ENCODE measurements at regions not wholly inside any gene's neighbourhood (a gene's known extent, or its start where the extent isn't known, plus 50 kb on each side); places are given as distances from the start of the nearest gene placed in this dataset.

DNA sequence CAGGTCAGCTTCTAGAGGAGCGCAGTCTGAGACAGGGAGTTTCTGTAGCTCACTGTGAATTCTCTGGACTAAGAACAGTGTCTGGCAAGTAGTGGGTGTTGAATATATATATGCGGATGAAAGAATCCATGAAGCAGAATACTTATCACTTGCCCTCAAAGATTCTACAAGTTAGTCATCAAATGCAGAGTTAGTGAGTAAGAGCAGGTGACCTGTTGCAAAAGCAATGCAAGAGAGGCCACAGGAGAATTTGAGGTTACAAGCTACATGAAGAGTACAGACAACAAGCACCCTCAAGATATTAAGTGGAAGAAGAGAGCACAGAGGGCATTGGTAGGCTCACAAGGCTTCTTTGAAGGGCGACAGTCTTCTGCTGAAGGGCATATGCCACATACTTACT, 103.4 kb upstream of the BTBD3 start:
- no peak for DNase-seq

DNA sequence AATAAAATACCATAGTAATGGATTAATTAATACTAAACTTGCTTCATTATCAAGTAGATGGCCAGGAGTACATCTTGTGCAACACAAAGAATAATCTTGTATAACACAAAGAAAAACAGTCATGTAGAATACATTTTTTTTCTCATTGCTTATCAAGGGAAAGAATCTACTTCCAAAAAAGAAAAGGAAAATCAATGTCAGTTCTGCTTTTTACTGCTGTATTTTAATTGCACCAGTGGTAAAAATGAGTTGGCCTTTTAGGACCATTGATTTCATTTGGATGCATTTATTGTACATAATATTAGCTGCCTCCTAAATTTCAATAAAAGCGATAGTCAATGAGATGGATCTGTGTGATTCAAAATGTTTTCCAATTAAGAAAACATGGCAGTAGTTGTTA, 96.9 kb upstream of the BTBD3 start:
- DNase-seq = no peak

DNA sequence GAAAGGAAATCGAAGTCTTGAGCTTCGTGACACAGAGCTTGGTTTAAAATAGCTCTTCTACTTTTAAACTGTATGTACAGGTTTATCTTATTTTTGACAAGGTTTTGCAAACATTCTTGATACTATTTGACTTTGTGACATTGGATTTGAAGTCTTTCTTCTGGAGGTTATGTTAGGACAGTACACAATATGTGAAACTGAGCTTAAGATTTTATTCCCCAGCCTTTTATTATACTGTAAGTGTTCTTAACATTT, 95.2 kb upstream of the BTBD3 start:
- DNase-seq = no peak

DNA sequence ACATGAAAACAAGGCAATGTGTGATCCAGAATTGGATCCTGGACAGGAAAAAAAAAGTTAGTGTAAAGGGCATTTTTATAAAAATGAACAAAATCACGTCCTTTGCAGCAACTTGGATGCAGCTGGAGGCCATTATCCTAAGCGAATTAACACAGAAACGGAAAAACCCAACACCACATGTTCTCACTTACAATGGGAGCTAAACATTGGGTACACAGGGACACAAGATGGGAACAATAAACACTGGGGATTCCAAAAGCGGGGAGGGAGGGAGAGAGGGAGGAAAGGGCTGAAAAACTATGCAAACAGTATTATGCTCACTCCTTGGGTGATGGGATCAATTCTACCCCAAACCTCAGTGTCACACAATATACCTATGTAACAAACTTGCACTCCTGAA, 91.4 kb upstream of the BTBD3 start:
- no peak for DNase-seq

DNA sequence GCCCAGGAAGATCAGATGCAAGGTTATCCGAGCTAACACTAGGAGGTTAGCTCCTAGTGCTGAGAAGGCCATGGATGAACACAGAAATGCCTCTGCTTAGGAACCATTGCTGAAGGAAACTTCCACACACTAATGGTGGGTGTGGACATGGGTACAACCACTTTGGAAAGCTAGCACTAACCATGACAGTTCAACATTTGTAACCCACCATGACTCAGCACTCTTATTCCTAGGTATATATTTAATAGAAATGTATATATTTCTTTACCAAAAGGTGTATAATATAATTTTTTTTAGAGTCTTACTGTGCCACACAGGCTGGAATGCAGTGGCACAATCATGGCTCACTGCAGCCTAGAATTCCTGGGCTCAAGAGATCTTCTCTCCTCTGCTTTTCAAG, 85.3 kb upstream of the BTBD3 start:
- no peak for DNase-seq

DNA sequence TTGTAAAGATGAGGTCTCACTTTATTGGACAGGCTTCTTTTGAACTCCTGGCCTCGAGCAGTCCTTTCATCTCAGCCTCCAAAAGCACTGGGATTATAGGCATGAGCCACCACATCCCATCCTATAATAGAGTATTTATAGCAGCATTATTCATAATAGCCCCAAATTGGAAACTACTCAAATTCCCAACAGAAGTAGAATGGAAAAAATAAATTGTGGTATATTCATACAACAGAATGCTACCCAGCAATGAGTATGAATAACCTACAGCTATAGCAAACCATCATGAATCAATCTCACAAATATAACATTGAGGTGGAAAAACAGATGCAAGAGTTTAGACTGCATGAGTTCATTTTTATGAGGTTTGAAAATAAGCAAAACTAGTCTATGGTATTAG, 84.8 kb upstream of the BTBD3 start:
- no peak for DNase-seq

DNA sequence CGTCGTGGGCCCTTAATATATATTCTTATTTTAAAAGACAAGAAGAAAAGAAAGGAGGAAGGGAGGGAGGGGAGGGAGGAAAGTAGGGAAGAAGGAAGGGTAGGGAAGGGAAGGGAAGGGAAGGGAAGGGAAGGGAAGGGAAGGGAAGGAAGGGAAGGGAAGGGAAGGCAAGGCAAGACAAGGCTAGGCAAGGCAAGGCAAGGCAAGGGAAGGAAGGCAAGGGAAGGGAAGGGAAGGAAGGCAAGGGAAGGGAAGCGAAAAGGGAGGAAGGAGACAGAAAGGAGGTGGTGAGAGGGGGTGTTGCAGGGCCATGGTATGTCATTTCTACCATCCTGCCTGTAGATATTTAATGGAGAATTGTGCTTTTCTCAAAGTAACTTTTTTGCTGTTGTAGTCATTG, 83.9 kb upstream of the BTBD3 start:
- no peak for DNase-seq

DNA sequence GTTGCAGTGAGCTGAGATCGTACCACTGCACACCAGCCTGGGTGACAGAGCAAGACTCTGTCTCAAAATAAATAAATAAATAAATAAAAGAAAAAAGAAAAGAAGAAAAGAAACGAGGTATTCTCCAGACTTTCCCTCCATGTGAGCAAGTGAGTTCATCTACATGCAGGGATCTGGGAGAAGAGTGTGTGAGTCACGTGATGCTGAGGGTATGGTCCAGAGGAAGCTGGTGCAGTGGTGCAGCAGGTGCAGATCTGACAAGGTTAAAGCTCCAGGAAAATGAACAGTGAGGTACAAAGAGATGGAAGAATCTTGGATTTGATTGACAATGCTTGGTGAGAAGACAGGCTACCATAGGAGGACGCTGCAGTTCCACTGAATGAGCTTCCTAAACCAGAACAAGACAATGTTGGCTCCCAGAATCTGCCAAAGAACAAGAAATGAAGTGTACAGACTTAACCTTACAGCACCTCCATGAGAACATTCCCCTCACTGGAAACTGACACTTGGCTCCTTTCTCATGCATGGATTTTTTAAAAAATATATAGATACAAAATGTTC, 79.5 kb upstream of the BTBD3 start:
- no peak for DNase-seq

DNA sequence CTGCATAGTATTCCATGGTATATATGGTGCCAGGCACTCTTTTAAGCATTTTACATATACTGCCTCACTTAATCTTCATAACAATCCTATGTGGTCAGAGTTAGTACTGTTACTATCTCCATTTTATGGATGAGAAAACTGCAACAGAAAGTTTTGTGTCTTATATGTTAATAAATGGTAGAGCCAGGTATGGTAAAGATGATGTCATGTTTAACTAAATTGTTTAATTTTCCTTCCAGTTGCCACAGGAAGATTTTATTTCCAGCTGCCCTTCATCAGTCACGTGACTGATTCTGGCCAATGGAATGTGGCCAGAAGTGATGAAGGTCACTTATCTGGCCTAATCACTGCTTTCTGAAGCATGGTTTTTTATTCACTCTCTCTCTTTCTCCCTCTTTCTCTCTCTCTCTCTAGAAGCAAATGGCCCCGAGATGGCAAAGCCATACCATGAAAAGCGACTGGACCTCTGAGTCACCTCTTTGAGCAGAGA, 75.7 kb upstream of the BTBD3 start:
- no peak for DNase-seq

DNA sequence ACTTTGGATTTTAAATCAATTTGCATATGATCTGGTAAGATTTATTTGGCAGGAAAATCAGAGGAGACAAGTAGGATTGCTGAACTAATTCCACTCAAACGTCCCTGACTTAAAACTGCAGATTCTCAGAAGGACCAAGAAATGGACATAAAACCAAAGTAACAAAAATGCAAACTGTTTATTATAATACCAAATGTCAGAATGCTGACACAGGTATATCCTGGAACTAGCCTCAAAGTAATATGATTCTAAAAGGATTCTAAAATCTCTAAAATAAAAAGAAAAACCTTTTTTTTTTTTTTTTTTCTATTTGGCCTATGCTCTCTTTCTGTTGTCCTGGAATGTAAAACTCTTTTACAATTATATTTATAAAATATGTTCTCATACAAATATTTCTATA, 74.4 kb upstream of the BTBD3 start:
- DNase-seq = no peak

DNA sequence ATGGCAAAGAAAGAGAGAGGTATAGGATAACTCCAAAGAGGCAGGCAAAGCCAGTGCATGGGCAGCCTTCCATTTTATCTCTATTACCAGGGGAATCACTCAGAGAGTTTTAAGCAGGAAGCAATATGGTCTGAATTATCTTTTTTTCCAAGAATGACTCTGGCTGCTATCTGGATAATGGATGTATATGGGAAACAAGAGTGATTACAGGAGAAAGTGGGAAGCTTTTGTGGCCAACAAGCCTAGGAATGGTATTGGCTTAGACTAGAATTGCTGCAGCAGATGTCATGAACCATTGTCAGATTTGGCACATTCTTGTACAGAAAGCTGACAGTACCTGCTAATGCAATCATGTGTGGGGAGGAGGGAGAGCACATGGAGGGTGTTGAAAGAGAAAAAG, 73.0 kb upstream of the BTBD3 start:
- DNase-seq = no peak

DNA sequence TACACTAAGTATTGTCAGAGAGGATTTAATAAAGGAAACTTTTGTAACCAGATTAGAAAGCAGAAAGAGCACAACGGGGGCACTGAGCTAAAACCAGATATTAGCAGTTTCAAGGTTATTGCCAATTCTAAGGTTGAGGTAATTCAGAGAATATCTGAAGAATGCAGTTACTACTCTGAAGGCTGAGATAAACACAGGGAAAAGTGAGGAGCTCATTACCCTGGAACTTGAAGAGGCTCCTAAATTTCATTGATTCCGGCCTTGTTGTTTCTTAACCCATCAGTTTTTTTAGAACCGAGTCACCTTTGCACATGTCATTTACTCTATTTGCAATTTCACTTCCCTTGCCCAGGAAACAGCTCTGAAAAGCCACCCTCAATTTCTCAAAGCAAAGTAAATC, 72.4 kb upstream of the BTBD3 start:
- DNase-seq = no peak

DNA sequence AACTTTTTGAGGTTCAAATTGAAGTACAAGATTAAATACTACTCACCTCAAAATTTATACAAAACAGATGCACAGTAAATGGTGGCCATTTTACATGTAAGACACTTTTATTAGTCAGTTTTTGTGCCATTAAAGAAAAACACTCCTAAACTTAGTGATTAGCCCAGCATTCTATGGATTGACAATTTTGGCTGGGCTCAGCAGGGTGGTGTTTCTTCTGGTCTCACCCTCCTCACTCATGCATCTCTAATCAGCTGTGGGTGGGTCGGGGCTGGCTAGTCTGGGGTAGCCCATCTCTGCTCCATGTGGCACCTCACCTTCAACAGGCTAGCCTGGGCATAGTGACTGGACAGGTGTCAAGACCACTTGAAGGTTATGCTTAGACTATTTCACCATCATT, 71.6 kb upstream of the BTBD3 start:
- no peak for DNase-seq

DNA sequence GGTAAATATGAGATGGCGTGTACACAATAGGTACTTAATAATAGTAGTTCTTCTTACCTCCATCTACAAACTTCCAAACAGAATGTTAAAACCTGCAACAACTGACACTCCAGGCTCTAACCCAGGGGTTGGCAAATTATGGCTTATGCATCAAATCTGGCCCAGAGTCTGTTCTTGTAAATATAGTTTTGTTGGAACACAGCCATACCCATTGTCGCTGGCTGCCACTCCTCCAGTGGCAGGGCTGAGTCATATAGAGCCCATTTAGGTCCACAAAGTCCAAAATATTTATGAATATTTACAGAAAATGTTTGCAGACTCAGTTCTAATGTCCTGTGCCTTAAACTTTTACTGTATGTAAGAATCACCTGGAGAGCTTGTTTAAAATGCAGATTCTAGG, 69.9 kb upstream of the BTBD3 start:
- no peak for DNase-seq

DNA sequence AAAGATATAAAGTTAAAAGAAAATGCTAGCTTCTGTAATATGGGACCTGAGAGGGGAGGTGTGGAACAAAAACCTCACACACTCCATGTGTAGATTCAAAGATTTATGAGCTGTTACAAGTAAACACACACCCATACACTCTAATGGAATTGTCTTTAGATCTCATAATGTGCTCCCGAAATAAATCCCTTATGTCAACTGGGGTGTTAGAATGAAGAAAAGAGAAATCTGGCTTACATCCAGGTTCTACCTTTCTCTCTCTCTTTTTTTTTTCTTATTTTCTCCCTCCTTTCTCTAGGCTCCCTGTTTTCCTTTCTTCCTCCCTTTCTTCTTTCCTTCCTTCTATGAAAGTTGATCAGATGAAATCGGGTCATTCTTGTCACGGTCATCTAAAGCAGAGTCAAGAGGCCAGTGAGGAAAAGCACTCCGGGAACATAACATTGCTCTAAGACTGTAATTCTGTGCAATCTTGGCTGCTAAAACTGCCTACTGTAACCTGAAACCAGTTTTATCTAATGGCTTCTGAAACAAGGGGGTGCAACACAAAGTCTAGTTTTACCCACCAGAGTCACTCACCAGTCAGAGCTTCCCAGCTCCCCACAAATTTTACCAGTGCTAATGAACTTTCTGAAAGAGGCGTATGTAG, 68.3 kb upstream of the BTBD3 start:
- DNase-seq = no peak

DNA sequence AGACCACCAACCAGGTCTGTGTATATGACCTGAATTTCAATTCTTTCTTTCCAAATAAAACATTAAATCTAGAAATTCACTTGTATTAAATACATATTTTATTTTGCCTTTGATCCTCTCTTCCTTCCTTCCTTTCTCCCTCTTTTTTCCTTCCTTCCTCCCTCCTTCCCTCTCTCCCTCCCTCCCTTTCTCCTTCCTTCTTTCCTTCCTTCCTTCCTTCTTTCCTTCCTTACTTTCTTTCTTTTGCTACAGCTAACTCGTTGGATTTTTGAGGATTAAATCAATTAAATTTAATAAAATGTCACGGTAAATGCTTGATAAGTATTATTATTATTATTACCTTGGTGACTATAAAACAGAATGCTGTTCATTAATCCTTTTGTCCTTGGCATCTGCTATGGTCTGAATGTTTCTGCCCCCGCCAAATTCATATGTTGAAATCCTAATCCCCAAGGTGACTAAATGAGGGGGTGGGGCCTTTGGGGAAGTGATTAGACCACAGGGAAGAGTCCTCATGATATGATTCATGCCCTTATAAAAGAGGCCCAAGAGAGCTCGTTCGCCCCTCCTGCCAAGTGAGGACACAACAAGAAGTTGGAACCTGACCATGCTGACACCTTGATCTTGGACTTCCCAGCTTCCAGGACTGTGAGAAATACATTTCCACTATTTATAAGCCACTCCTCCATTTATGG, 67.6 kb upstream of the BTBD3 start:
- DNase-seq = no peak

DNA sequence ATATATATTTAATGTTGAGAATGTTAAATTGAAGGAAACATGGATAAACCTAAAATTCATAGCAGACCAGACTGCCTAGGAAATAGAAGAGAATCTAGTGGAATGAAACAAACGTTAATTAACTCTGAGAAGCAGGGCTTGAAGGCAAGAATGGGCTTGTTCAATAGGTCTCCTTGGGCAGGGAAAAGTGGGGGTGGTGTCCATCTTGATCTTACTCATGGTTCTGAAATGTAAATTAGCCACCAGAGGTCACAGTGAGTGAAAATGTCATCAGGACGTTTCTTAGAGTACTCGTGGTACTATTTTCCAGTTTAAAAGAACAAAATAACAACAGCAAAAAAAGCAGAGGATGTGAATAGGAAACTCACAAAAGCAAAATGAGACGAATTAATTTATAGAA, 66.8 kb upstream of the BTBD3 start:
- DNase-seq = peak; percentile 59

DNA sequence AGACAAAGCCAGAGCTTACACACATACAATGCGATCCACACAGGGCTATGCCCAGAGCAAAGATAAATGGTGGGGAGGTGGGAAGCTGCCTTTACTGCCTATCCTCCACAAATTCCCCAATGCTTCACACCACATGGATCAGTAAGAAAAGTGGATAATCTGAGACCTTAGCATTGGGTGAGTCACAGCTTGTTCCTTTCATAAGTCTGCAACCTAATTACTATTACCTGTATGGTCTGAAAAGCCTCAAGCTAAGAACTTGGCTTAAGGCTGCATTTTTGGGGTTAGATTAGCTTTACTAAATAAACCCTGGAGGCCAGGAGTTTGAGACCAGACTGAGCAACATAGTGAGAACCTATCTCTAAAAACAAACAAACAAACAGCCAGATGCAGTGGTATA, 66.0 kb upstream of the BTBD3 start:
- no peak for DNase-seq

DNA sequence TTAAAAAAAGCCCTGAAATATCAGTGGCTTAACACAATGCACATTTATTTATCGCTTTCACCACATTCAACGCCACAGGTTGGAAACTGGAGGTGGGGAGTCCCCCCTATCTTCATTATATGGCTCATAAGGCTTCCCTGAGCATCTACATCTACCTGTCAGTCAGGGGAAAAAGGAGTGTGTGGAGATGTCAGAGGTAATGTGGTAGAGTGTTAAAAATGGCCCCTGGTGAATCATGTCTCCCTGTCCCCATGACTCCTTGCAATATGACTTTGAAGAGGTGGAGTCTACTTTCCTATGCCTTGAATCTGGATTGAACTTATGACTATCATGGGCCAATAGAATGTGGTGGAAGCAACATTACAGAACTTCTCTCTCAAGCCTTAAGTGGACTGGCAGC, 65.5 kb upstream of the BTBD3 start:
- DNase-seq = no peak

DNA sequence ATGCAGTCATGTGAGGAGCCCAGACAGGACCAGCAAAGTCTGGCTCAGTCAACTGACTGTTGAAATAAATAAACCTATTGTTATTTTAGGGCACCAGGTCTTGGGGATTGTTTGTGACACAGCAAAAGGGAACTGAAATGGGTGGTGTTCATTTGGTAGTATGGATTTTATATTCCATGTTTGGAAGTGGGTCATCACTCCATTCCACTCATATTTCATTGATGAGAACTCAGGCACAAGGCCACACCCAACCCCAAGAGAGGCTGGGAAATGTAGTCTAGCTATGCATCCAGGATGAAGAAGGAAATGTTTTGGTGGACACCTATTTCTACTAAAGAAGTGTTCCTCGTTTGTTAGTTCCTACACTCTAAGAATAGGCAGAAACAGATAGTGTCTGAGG, 64.9 kb upstream of the BTBD3 start:
- no peak for DNase-seq

DNA sequence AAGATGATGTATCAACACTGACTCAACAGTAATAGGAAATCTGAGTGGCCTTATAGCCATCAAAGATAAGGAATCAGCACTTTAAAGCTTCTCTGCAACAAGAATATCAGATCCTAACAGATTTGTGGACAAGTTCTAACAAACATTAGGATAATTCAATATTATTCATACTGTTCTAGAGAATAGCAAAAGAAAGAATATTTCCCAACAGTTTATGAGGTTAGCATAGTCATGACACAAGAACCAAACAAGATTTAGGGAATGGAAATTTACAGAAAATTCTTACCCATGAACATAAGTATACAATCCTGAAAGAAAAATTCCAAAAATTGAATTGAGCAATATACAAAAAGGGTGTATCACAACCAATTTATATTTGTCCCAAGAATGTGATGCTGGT, 64.3 kb upstream of the BTBD3 start:
- no peak for DNase-seq

DNA sequence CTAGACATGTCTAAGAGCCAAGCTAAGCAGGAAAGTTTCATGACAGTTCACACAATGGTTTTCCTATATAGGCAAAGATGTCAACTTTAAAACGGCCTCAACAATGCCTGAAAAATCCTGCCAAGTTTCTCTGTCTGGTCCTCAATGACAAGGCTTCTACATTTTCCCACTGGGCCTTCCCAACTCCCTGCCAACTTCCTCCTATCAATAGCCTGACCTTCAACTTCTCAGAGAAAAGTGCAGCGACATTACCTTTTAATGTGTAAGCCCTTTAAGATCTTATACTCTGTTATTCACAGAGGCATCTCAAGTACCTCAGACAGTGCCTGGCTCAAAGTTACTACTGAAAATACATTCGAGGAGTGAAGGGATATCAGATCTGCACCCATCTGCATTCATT, 56.2 kb upstream of the BTBD3 start:
- no peak for DNase-seq

DNA sequence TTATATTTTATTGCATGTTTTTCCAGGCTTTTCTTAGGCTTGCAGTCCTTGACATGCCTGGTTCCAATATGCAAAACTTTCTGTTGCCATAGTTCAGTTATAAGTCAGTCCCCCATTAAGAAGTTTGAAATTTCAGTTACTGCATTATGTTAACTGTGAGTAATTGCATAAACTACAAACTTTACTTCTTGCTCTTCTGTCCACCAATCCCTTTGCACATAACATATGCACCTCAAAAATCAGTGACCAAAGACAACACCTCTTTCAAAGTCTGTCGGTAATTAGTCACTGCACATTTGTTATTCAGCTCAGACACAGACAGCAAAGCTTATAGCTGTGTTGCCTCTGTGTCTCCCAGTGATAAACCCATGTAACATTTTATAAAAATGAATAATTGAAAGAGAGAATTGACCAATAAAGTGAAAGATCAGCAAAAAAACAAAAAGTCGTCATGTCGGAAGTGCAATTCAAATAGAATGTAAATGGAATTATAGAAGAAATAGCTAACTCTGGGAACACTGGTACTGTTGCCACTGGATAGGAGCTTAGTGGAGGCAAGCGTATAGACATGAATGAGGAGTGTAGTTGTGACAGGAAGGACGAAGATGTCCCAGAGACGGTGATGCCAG, 50.3 kb upstream of the BTBD3 start:
- no peak for DNase-seq
